Left ventricle myocardium inferior (tissue), 1 donor: ENCODE measurements at regions not wholly inside any gene's neighbourhood (a gene's known extent, or its start where the extent isn't known, plus 50 kb on each side); places are given as distances from the start of the nearest gene placed in this dataset.
A peak's percentile ranks its signal among the peaks of the same experiment; 100 is the strongest.

ENCODE experiments used
- DNase-seq: peaks from one replicate; pipeline ENCODE4 v3.0.0-alpha.2; 2020
- H3K27ac ChIP-seq: fragments of 200-600 bp; replicated peaks from 2 replicates; pipeline ENCODE4 v1.8.0; 2021
- H3K27me3 ChIP-seq: fragments of 200-600 bp; 2 replicates; pipeline ENCODE4 v1.8.0; 2021; ENCODE audit warnings: low read depth
- H3K36me3 ChIP-seq: fragments of 200-600 bp; 2 replicates; pipeline ENCODE4 v1.8.0; 2021
- H3K4me1 ChIP-seq: fragments of 200-600 bp; 2 replicates; pipeline ENCODE4 v1.8.0; 2021
- H3K4me3 ChIP-seq: fragments of 200-600 bp; 2 replicates; pipeline ENCODE4 v1.8.0; 2021; ENCODE audit warnings: mild to moderate bottlenecking, moderate library complexity
- H3K9me3 ChIP-seq: fragments of 200-600 bp; replicated peaks from 2 replicates; pipeline ENCODE4 v1.8.0; 2021
- CTCF ChIP-seq: fragments of 200-600 bp; IDR thresholded peaks from 2 replicates; pipeline ENCODE4 v1.8.0; 2021; ENCODE audit warnings: antibody characterized with exemption, mild to moderate bottlenecking, borderline replicate concordance
- intact Hi-C: fragments of 100-400 bp; cut with micrococcal nuclease; formaldehyde crosslinking; loops from one replicate; pipeline ENCODE4 v1.11.0; 2022
- donor health status: DM: no; HTN: yes; CAD: no; lungs with severe emphysema.

- Histone ChIP-seq H3K4me3 (no peak overlapping the region), H3K36me3 (no peaks in the 10 kb centered on the region), H3K27ac (no peak overlapping the region), H3K4me1 (peaks cover 6% of the 10 kb centered on the region), H3K9me3 (no peaks in the 10 kb centered on the region), H3K27me3 (no peaks in the 10 kb centered on the region)
- peak; percentile 46 for TF ChIP-seq CTCF
- no peak for DNase-seq
- intact Hi-C loops = no loop called here
Measured at GRCh38 chrX:63506320-63506719, 155.2 kb upstream of the SPIN4 start.

DNA sequence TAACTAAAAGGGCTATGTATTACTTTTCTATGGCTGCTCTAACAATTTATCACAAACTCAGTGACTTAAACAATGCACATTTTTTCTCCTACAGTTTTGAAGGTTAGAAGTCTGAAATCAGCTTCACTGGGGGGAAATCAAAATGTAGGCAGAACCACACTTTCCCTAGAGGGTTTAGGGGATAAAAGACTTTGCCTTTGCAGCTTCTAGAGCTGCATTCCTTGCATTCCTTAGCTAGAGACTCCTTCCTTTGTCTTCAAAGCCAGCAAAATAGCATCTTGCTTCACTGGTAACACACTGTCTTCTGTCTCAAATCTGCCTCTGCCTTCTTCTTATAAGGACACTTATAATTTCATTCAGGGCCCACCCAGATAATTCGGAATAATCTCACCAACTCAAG lies 152.4 kb upstream of the SPIN4 start:
- Histone ChIP-seq H3K4me1 (peaks cover 6% of the 10 kb centered on the region), H3K27me3 (no peaks in the 10 kb centered on the region), H3K27ac (no peak overlapping the region), H3K9me3 (no peaks in the 10 kb centered on the region), H3K4me3 (no peak overlapping the region), H3K36me3 (no peaks in the 10 kb centered on the region)
- intact Hi-C loops = no loop called here
- TF ChIP-seq CTCF = no peak
- DNase-seq = no peak

DNA sequence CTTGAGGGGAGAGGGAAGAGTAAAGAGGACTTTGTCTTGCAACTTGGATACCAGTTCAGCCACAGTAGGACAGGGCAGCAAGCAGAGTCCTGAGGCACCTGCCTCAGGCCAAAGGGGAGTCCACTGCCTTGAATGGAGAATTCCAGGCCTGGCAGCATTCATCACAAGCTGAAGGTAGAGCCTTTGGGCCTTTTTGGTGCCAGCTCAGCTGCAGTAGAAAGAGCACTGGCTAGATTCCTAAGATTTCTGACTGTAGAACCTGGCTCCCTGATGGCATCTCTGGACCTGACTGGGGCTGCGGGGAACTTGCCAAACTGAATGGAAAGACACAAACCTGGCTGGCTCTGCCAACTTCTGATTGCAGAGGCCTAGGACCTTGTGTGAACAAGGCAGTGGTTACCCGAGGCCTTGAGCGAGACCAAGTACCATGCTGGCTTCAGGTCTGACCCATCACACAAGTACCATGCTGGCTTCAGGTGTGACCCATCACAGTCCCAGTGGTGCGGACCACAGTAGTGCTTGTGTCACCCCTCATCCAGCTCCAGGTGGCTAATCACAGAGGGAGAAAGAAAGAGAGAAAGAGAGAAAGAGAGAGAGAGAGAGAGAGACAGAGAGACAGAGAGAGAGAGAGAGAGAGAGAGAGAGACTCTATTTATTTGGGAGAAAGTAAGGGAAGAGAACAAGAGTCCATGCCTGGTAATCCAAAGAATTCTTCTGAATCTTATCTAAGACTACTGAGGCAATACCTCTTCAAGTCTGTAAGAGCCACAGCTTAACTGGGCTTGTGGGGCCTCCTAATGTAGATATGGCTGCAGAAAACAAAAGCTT lies 137.6 kb upstream of the SPIN4 start:
- Histone ChIP-seq H3K27me3 (no peaks in the 10 kb centered on the region), H3K9me3 (no peaks in the 10 kb centered on the region), H3K4me1 (no peaks in the 10 kb centered on the region), H3K36me3 (no peaks in the 10 kb centered on the region), H3K4me3 (no peak overlapping the region), H3K27ac (no peak overlapping the region)
- no peak for DNase-seq
- intact Hi-C loops = no loop called here
- TF ChIP-seq CTCF = no peak

DNA sequence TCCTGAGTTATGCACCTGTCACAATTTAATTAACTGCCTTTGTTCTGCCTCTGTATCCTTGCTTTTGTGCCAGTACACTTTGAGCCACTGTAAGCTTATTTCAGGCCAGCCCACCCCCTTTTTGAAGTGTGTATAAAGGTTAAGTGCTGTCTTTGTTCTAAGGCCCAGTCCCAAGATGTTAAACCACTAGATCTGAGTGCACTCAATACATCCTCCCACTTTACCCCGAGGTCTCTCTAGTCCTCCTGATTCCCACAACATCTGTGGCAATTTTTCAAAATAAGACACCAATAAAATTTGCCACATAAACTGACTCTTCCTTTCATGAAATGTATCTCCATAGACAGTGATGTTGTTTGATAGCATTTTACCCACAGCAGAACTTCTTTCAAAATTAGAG lies 124.1 kb upstream of the SPIN4 start:
- DNase-seq = no peak
- no peak overlapping the region for H3K27ac ChIP-seq
- no peaks in the 10 kb centered on the region for H3K27me3 ChIP-seq
- no peak for TF ChIP-seq CTCF
- no peak overlapping the region for H3K4me3 ChIP-seq
- peaks cover 47% of the 10 kb centered on the region for H3K9me3 ChIP-seq
- H3K4me1 ChIP-seq = no peaks in the 10 kb centered on the region
- H3K36me3 ChIP-seq = peaks cover 17% of the 10 kb centered on the region
- intact Hi-C loops = no loop called here

DNA sequence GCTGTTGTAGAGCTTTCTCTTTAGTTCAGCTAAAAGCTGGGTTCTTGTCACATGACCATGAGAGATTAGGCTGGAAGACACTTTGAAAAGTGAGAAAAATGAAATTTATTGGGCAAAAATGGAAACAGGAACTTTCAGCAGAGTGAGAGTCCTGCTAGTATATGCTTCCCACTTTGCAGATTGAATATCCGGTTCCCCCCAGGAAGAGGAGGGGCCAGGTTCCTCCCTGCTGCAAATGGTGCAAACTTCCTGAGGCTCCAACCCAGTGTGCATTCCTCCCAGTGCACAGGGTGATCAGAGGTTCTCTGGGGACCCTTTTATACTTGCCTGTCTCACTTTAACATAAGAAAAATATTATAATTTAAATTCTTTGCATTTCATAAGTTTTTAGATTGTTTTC lies 119.9 kb upstream of the SPIN4 start:
- DNase-seq = no peak
- TF ChIP-seq CTCF = no peak
- Histone ChIP-seq H3K9me3 (peaks cover 41% of the 10 kb centered on the region), H3K27ac (no peak overlapping the region), H3K36me3 (peaks cover 10% of the 10 kb centered on the region), H3K27me3 (no peaks in the 10 kb centered on the region), H3K4me1 (no peaks in the 10 kb centered on the region), H3K4me3 (no peak overlapping the region)
- intact Hi-C loops = no loop called here
